AG04449 (cell line): ENCODE measurements at regions not wholly inside any gene's neighbourhood (a gene's known extent, or its start where the extent isn't known, plus 50 kb on each side); places are given as distances from the start of the nearest gene placed in this dataset.

ENCODE experiments used
- CTCF ChIA-PET: fragments of 350-600 bp; formaldehyde crosslinking; extraction: SDS; loops from one replicate; lab custom pipeline; 2021; ENCODE audit warnings: antibody characterized with exemption; lab: Yijun Ruan, JAX
- POLR2A ChIA-PET: fragments of 400-600, 350-600 bp; formaldehyde crosslinking; extraction: SDS; loops from one replicate; lab custom pipeline; 2020; ENCODE audit warnings: antibody characterized with exemption, inconsistent platforms; lab: Yijun Ruan, JAX
- DNase-seq: peaks from one replicate; pipeline ENCODE4 v3.0.0-alpha.2; 2010; ENCODE audit warnings: low read depth, low spot score
- H3K4me3 ChIP-seq: 2 replicates; pipeline ENCODE4 v1.5.1; 2011; ENCODE audit warnings: low read depth, mild to moderate bottlenecking, control low read depth, low read length
- CTCF ChIP-seq: IDR thresholded peaks from one replicate; pipeline ENCODE4 v1.5.1; 2011; ENCODE audit warnings: mild to moderate bottlenecking, moderate library complexity, low read length, control low read depth, inconsistent platforms; ENCODE audit not compliant: insufficient read depth; ENCODE audit errors: missing control alignments

GRCh38 chrX:149208307-149208706 is 296.8 kb downstream of the IDS start:
- ChIA-PET CTCF (no interaction called here), POLR2A (no interaction called here)
- TF ChIP-seq CTCF: no peak
- DNase-seq: no peak
- H3K4me3 ChIP-seq: no peak overlapping the region

GRCh38 chrX:149207518-149207917 is 297.6 kb downstream of the IDS start:
- ChIA-PET POLR2A (no interaction called here), CTCF (no interaction called here)
- TF ChIP-seq CTCF: no peak

GRCh38 chrX:149205937-149206336 is 299.2 kb downstream of the IDS start:
- no peak for TF ChIP-seq CTCF
- POLR2A ChIA-PET: no interaction called here
- CTCF ChIA-PET: no interaction called here
- H3K4me3 ChIP-seq: no peak overlapping the region
- no peak for DNase-seq

More at GRCh38 chrX:149207518-149207917, 297.6 kb downstream of the IDS start:
- DNase-seq: no peak
- H3K4me3 ChIP-seq: no peak overlapping the region

- POLR2A ChIA-PET: no interaction called here
- H3K4me3 ChIP-seq: no peak overlapping the region
- CTCF ChIA-PET: no interaction called here
- TF ChIP-seq CTCF: no peak
- DNase-seq: no peak
Observed at GRCh38 chrX:149205081-149205480, 300.0 kb downstream of the IDS start.

- ChIA-PET POLR2A (no interaction called here), CTCF (no interaction called here)
- DNase-seq: no peak
- no peak for TF ChIP-seq CTCF
- H3K4me3 ChIP-seq: no peak overlapping the region
Observed at GRCh38 chrX:149199734-149200133, 305.4 kb downstream of the IDS start.

GRCh38 chrX:149198980-149199732 is 305.9 kb downstream of the IDS start:
- no peak for TF ChIP-seq CTCF
- no peak overlapping the region for H3K4me3 ChIP-seq
- ChIA-PET POLR2A (no interaction called here), CTCF (no interaction called here)
- DNase-seq: no peak
